Panc1 (cell line): ENCODE measurements at regions not wholly inside any gene's neighbourhood (a gene's known extent, or its start where the extent isn't known, plus 50 kb on each side); places are given as distances from the start of the nearest gene placed in this dataset.

ENCODE experiments used
- ATAC-seq: fragments of 200-7000 bp; cut with Tn5 transposase; 2 replicates; pipeline ENCODE4 v1.9.1; 2020; ENCODE audit warnings: mild to moderate bottlenecking, moderate library complexity
- BruUV-seq: library from RNA; stranded (reverse); fragments of 400-500 nt; replicated peaks from 2 replicates; lab custom pipeline; 2021; lab: Mats Ljungman, UMichigan
- CTCF ChIA-PET: fragments of 300-600 bp; sonication (Branson Sonifier 250); formaldehyde crosslinking; loops from one replicate; lab custom pipeline; 2022; ENCODE audit warnings: antibody characterized with exemption; lab: Charles Lee
- POLR2A ChIA-PET: fragments of 300-600 bp; sonication (Branson Sonifier 250); formaldehyde crosslinking; loops from one replicate; lab custom pipeline; 2022; ENCODE audit warnings: antibody characterized with exemption; lab: Charles Lee
- DNase-seq: peaks from one replicate; pipeline ENCODE4 v3.0.0-alpha.2; 2010; ENCODE audit warnings: low read depth, low spot score
- H3K27ac ChIP-seq: 2 replicates; pipeline ENCODE4 v1.5.1; 2011; ENCODE audit warnings: mild to moderate bottlenecking, low read length, inconsistent platforms
- H3K27me3 ChIP-seq: fragments of 200-500 bp; sonication (Bioruptor generic); 2 replicates; pipeline ENCODE4 v1.6.0; 2014; ENCODE audit warnings: low read length, inconsistent platforms; ENCODE audit not compliant: control insufficient read depth, insufficient read depth
- H3K36me3 ChIP-seq: fragments of 200-500 bp; sonication (Bioruptor generic); 2 replicates; pipeline ENCODE4 v1.5.1; 2014; ENCODE audit warnings: inconsistent platforms, mild to moderate bottlenecking, low read length, moderate library complexity; ENCODE audit not compliant: control insufficient read depth, insufficient read depth
- H3K4me1 ChIP-seq: 2 replicates; pipeline ENCODE4 v1.5.1; 2011; ENCODE audit warnings: inconsistent platforms, mild to moderate bottlenecking, low read length, moderate library complexity; ENCODE audit not compliant: control insufficient read depth, insufficient read depth
- H3K4me3 ChIP-seq, 2 experiments: 2 replicates each; pipeline ENCODE4 v1.5.1; 2011 to 2012; ENCODE audit warnings: low read depth in 2 of 2, low read length in 2 of 2, mild to moderate bottlenecking in 2 of 2, inconsistent platforms in 1 of 2, moderate library complexity in 1 of 2
- H3K9me3 ChIP-seq: fragments of 200-500 bp; sonication (Bioruptor generic); 2 replicates; pipeline ENCODE4 v1.5.1; 2014; ENCODE audit warnings: low read depth, mild to moderate bottlenecking, inconsistent platforms, low read length, moderate library complexity; ENCODE audit not compliant: control insufficient read depth, insufficient read depth
- CTCF ChIP-seq: fragments of 450-650 bp; IDR thresholded peaks from 2 replicates; pipeline ENCODE4 v1.5.1; 2017; ENCODE audit warnings: mild to moderate bottlenecking
- POLR2AphosphoS5 ChIP-seq: IDR thresholded peaks from 2 replicates; pipeline ENCODE4 v1.6.1; 2012; ENCODE audit warnings: mild to moderate bottlenecking, low read depth, low read length, moderate library complexity
- REST ChIP-seq, 2 experiments: IDR thresholded peaks; 2 replicates each; pipeline ENCODE4 v1.6.1; 2011 to 2012; ENCODE audit warnings: low read depth in 2 of 2, control low read depth in 1 of 2, low read length in 1 of 2, mild to moderate bottlenecking in 1 of 2, moderate library complexity in 1 of 2; ENCODE audit not compliant: insufficient read depth in 1 of 2
- SIN3A ChIP-seq: IDR thresholded peaks from 2 replicates; pipeline ENCODE4 v1.6.1; 2012; ENCODE audit warnings: low read depth, mild to moderate bottlenecking, low read length, moderate library complexity, borderline replicate concordance; ENCODE audit not compliant: insufficient read depth
- TCF7L2 ChIP-seq: IDR thresholded peaks from 2 replicates; pipeline ENCODE4 v1.6.1; 2011; ENCODE audit warnings: mild to moderate bottlenecking, low read depth, low read length, inconsistent platforms
- in situ Hi-C: cut with HindIII; loops from 2 replicates; pipeline ENCODE4 v1.10.0; 2016; ENCODE audit warnings: low sequenced_read_pairs, low pct_unique_long_range_greater_than_20kb
- intact Hi-C: fragments of 100-400 bp; cut with micrococcal nuclease; formaldehyde crosslinking; loops from one replicate; pipeline ENCODE4 v1.10.0; 2022; ENCODE audit not compliant: unreplicated experiment

- TF ChIP-seq SIN3A (no peak), TCF7L2 (no peak), CTCF (no peak), REST (IDR thresholded peaks at IDR 0.05; ENCODE audit: insufficient read depth in 1 of 2, low read depth in 2 of 2, low read length in 1 of 2) (no peak), POLR2AphosphoS5 (no peak)
- no peak for ATAC-seq
- no peaks in the 10 kb centered on the region for H3K27me3 ChIP-seq
- BruUV-seq: no TSS peak
- no peaks in the 10 kb centered on the region for H3K36me3 ChIP-seq
- no peak for DNase-seq
- ChIA-PET POLR2A (no interaction called here), CTCF (no interaction called here)
- intact Hi-C loops (no loop called here), in situ Hi-C loops (no loop called here)
- H3K4me3 ChIP-seq: no peak overlapping the region
- no peaks in the 10 kb centered on the region for H3K4me1 ChIP-seq
- H3K9me3 ChIP-seq: no peaks in the 10 kb centered on the region
- H3K27ac ChIP-seq: no peak overlapping the region
Measured at GRCh38 chr1:225720937-225721336, 56.7 kb upstream of the SRP9 start.

- Histone ChIP-seq H3K4me3 (no peak overlapping the region), H3K27me3 (no peaks in the 10 kb centered on the region), H3K4me1 (no peaks in the 10 kb centered on the region), H3K9me3 (no peaks in the 10 kb centered on the region), H3K36me3 (no peaks in the 10 kb centered on the region), H3K27ac (no peak overlapping the region)
- no TSS peak for BruUV-seq
- ChIA-PET CTCF (interaction anchor here (0.7 kb wide), 1 partner anchor 367 kb away, joined by 5 read pairs; no protein-coding TSS in a partner anchor), POLR2A (interaction anchor here (0.5 to 0.7 kb wide), 2 partner anchors 13 to 23 kb away, joined by 3 to 6 read pairs; no protein-coding TSS in a partner anchor)
- in situ Hi-C loops (no loop called here), intact Hi-C loops (no loop called here)
- ATAC-seq (no peak), DNase-seq (no peak)
- TF ChIP-seq TCF7L2 (no peak), CTCF (no peak), SIN3A (no peak), POLR2AphosphoS5 (no peak), REST (IDR thresholded peaks at IDR 0.05; ENCODE audit: insufficient read depth in 1 of 2, low read depth in 2 of 2, low read length in 1 of 2) (no peak)
Measured at GRCh38 chr1:225724251-225724650, 53.4 kb upstream of the SRP9 start.
